GM23338 (cell line): ENCODE measurements at regions not wholly inside any gene's neighbourhood (a gene's known extent, or its start where the extent isn't known, plus 50 kb on each side); places are given as distances from the start of the nearest gene placed in this dataset.

Experiments used
- ATAC-seq: fragments of 200-7000 bp; cut with Tn5 transposase; 3 replicates; pipeline ENCODE4 v1.9.1; 2020
- DNase-seq: peaks from one replicate; pipeline ENCODE4 v3.0.0-alpha.2; 2015; ENCODE audit warnings: low spot score
- H2AFZ ChIP-seq: fragments of 200-600 bp; sonication (generic); 2 replicates; pipeline ENCODE4 v1.8.0; 2016; ENCODE audit warnings: antibody characterized with exemption, mild to moderate bottlenecking, moderate library complexity
- H3F3A ChIP-seq: fragments of 200-600 bp; sonication (generic); replicated peaks from 2 replicates; pipeline ENCODE4 v1.8.0; 2017; ENCODE audit warnings: antibody characterized with exemption, mixed run types, low read depth
- H3K27ac ChIP-seq: fragments of 200-600 bp; sonication (generic); 2 replicates; pipeline ENCODE4 v1.6.1; 2016; ENCODE audit warnings: low read depth
- H3K27me3 ChIP-seq: fragments of 200-600 bp; sonication (generic); 2 replicates; pipeline ENCODE4 v1.8.0; 2016; ENCODE audit warnings: mild to moderate bottlenecking, mixed run types, moderate library complexity; ENCODE audit not compliant: insufficient read depth
- H3K36me3 ChIP-seq: fragments of 200-600 bp; sonication (generic); 2 replicates; pipeline ENCODE4 v1.8.0; 2016; ENCODE audit warnings: mild to moderate bottlenecking; ENCODE audit not compliant: insufficient read depth
- H3K4me1 ChIP-seq: fragments of 200-600 bp; sonication (generic); 2 replicates; pipeline ENCODE4 v1.8.0; 2016; ENCODE audit warnings: mild to moderate bottlenecking, moderate library complexity; ENCODE audit not compliant: insufficient read depth
- H3K4me2 ChIP-seq: fragments of 200-600 bp; sonication (generic); 2 replicates; pipeline ENCODE4 v1.7.1; 2017; ENCODE audit warnings: mixed run types
- H3K4me3 ChIP-seq: fragments of 200-600 bp; sonication (generic); 2 replicates; pipeline ENCODE4 v1.6.1; 2016; ENCODE audit warnings: mixed run types
- H3K79me2 ChIP-seq: fragments of 200-600 bp; sonication (generic); replicated peaks from 2 replicates; pipeline ENCODE4 v1.8.0; 2017; ENCODE audit warnings: mild to moderate bottlenecking; ENCODE audit not compliant: insufficient read depth
- H3K9me2 ChIP-seq: fragments of 200-600 bp; sonication (generic); 2 replicates; pipeline ENCODE4 v1.8.0; 2017; ENCODE audit not compliant: insufficient read depth
- H4K20me1 ChIP-seq: fragments of 200-600 bp; sonication (generic); replicated peaks from 2 replicates; pipeline ENCODE4 v1.8.0; 2017; ENCODE audit warnings: mild to moderate bottlenecking; ENCODE audit not compliant: insufficient read depth
- H3K27ac Mint-ChIP-seq: 2 replicates; pipeline ENCODE4 v1.8.0; 2020; ENCODE audit warnings: inconsistent platforms, mild to moderate bottlenecking, moderate library complexity, mixed read lengths
- H3K27me3 Mint-ChIP-seq: 3 replicates; pipeline ENCODE4 v1.8.0; 2022; ENCODE audit warnings: low read depth, mild to moderate bottlenecking, moderate library complexity, mixed read lengths, inconsistent platforms; ENCODE audit not compliant: insufficient read depth, poor library complexity
- H3K36me3 Mint-ChIP-seq: 3 replicates; pipeline ENCODE4 v1.8.0; 2021; ENCODE audit warnings: low read depth, mild to moderate bottlenecking, inconsistent platforms, moderate library complexity, mixed read lengths
- H3K4me1 Mint-ChIP-seq: 3 replicates; pipeline ENCODE4 v1.8.0; 2020; ENCODE audit warnings: mild to moderate bottlenecking, inconsistent platforms, mixed read lengths
- H3K4me3 Mint-ChIP-seq: 3 replicates; pipeline ENCODE4 v1.8.0; 2021; ENCODE audit warnings: moderate library complexity, mild to moderate bottlenecking, inconsistent platforms, mixed read lengths
- H3K9me3 Mint-ChIP-seq: 3 replicates; pipeline ENCODE4 v1.8.0; 2020; ENCODE audit warnings: moderate library complexity, mild to moderate bottlenecking, inconsistent platforms, mixed read lengths
- CREB1 ChIP-seq: fragments of 250-450 bp; sonication (Bioruptor Pico); IDR thresholded peaks from 2 replicates; pipeline ENCODE4 v1.5.0; 2020; ENCODE audit warnings: low read depth, mild to moderate bottlenecking, moderate library complexity
- CTCF ChIP-seq, 2 experiments: fragments of 200-600 bp in 1 of 2; sonication (generic) in 1 of 2; conservative IDR thresholded peaks; 2 replicates each; pipeline versions ENCODE4 v1.5.1 to v1.6.1; 2016 to 2017; ENCODE audit warnings: antibody characterized with exemption in 2 of 2, low read depth in 2 of 2, mild to moderate bottlenecking in 2 of 2, moderate library complexity in 1 of 2
- ETS1 ChIP-seq: IDR thresholded peaks from 2 replicates; pipeline ENCODE4 v1.6.1; 2016; ENCODE audit warnings: antibody characterized with exemption
- EZH2 ChIP-seq: fragments of 200-600 bp; sonication (generic); IDR thresholded peaks from one replicate; pipeline ENCODE4 v1.8.0; 2017; ENCODE audit warnings: antibody characterized with exemption, mild to moderate bottlenecking, low read depth; ENCODE audit not compliant: unreplicated experiment
- EZH2phosphoT487 ChIP-seq: fragments of 200-600 bp; sonication (generic); IDR thresholded peaks from one replicate; pipeline ENCODE4 v1.8.1; 2018; ENCODE audit warnings: antibody characterized with exemption; ENCODE audit not compliant: unreplicated experiment
- JUNB ChIP-seq: IDR thresholded peaks from one replicate; pipeline ENCODE4 v1.6.1; 2016; ENCODE audit warnings: antibody characterized with exemption; ENCODE audit not compliant: unreplicated experiment
- NANOG ChIP-seq: IDR thresholded peaks from 2 replicates; pipeline ENCODE4 v1.6.1; 2016; ENCODE audit warnings: antibody characterized with exemption, borderline replicate concordance
- POLR2AphosphoS5 ChIP-seq: IDR thresholded peaks from 2 replicates; pipeline ENCODE4 v1.6.1; 2016; ENCODE audit warnings: antibody characterized with exemption, low read depth
- STAT1 ChIP-seq: IDR thresholded peaks from one replicate; pipeline ENCODE4 v1.6.1; 2016; ENCODE audit warnings: antibody characterized with exemption; ENCODE audit not compliant: unreplicated experiment
- ZNF114 ChIP-seq: fragments of 250-450 bp; sonication (Bioruptor Pico); IDR thresholded peaks from 2 replicates; pipeline ENCODE4 v1.5.0; 2020; ENCODE audit warnings: mild to moderate bottlenecking, moderate library complexity
- ZNF331 ChIP-seq: fragments of 250-450 bp; sonication (Bioruptor Pico); IDR thresholded peaks from 2 replicates; pipeline ENCODE4 v1.5.0; 2020; ENCODE audit warnings: low read depth, mild to moderate bottlenecking, moderate library complexity
- ZNF462 ChIP-seq: fragments of 250-450 bp; sonication (Bioruptor Pico); IDR thresholded peaks from 2 replicates; pipeline ENCODE4 v1.5.0; 2020; ENCODE audit warnings: mild to moderate bottlenecking, moderate library complexity
- TF ChIP-seq, protein P1 (sequence below): IDR thresholded peaks from one replicate; pipeline ENCODE4 v1.6.1; 2018; ENCODE audit warnings: antibody characterized with exemption; ENCODE audit not compliant: unreplicated experiment

- ATAC-seq: no peak
Measured at GRCh38 chr12:17999174-17999801, 90.7 kb downstream of the RERGL start.

More at GRCh38 chr12:17999174-17999801, 90.7 kb downstream of the RERGL start:
- no peak overlapping the region for H3K4me3 Mint-ChIP-seq
- Histone ChIP-seq H3K9me2 (no peaks in the 10 kb centered on the region; the same call in 1 of the 2 replicates), H3K79me2 (no peaks in the 10 kb centered on the region), H3K27ac (no peak overlapping the region), H3K4me1 (no peaks in the 10 kb centered on the region), H3K4me3 (no peak overlapping the region), H3K36me3 (no peaks in the 10 kb centered on the region), H3F3A (no peaks in the 10 kb centered on the region), H4K20me1 (no peaks in the 10 kb centered on the region), H3K27me3 (no peaks in the 10 kb centered on the region), H2AFZ (no peak overlapping the region), H3K4me2 (no peak overlapping the region)
- H3K27me3 Mint-ChIP-seq: no peaks in the 10 kb centered on the region
- peaks cover 33% of the 10 kb centered on the region for H3K9me3 Mint-ChIP-seq
- H3K36me3 Mint-ChIP-seq: peaks cover 20% of the 10 kb centered on the region
- TF ChIP-seq POLR2AphosphoS5 (no peak), JUNB (no peak), CTCF (conservative IDR thresholded peaks at IDR 0.05; ENCODE audit: low read depth in 2 of 2) (no peak), CREB1 (no peak), EZH2phosphoT487 (no peak), ZNF462 (CRISPR knock-in tag) (no peak), NANOG (no peak), ZNF114 (CRISPR knock-in tag) (no peak), EZH2 (no peak), ZNF331 (no peak), ETS1 (no peak), STAT1 (no peak)
- TF ChIP-seq, protein P1, sequence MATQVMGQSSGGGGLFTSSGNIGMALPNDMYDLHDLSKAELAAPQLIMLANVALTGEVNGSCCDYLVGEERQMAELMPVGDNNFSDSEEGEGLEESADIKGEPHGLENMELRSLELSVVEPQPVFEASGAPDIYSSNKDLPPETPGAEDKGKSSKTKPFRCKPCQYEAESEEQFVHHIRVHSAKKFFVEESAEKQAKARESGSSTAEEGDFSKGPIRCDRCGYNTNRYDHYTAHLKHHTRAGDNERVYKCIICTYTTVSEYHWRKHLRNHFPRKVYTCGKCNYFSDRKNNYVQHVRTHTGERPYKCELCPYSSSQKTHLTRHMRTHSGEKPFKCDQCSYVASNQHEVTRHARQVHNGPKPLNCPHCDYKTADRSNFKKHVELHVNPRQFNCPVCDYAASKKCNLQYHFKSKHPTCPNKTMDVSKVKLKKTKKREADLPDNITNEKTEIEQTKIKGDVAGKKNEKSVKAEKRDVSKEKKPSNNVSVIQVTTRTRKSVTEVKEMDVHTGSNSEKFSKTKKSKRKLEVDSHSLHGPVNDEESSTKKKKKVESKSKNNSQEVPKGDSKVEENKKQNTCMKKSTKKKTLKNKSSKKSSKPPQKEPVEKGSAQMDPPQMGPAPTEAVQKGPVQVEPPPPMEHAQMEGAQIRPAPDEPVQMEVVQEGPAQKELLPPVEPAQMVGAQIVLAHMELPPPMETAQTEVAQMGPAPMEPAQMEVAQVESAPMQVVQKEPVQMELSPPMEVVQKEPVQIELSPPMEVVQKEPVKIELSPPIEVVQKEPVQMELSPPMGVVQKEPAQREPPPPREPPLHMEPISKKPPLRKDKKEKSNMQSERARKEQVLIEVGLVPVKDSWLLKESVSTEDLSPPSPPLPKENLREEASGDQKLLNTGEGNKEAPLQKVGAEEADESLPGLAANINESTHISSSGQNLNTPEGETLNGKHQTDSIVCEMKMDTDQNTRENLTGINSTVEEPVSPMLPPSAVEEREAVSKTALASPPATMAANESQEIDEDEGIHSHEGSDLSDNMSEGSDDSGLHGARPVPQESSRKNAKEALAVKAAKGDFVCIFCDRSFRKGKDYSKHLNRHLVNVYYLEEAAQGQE: no peak
- H3K27ac Mint-ChIP-seq: no peak overlapping the region
- no peak for DNase-seq
- no peaks in the 10 kb centered on the region for H3K4me1 Mint-ChIP-seq
